ENCODE measurements at regions not wholly inside any gene's neighbourhood (a gene's known extent, or its start where the extent isn't known, plus 50 kb on each side); places are given as distances from the start of the nearest gene placed in this dataset.

DNA sequence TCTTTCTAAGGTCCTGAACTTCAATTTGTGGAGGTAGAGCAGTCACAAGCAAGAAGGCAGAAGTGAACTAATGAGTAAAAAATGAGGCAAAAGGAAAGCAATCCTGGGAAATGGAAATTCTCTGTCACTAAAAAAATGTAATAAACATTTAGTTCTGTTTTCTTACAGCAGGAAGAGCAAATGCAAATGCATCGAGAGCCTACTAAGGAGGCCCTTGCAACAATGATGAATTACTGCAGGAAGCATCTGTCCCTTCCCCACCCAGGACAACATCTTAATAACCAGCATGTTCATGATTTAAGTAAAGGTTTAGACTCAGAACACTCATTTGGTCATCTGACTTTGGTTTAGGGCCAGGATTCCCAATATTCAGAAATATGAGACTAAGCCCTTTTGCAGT lies 341.4 kb upstream of the NOCT start:
- no peak for DNase-seq (ENCODE audit: low spot score)
- no peak overlapping the region for H3K4me3 ChIP-seq (ENCODE audit: severe bottlenecking)
- no peaks in the 10 kb centered on the region for H3K27me3 ChIP-seq (ENCODE audit: insufficient read depth, poor library complexity, severe bottlenecking)
- no peaks in the 10 kb centered on the region for H3K4me1 ChIP-seq (ENCODE audit: insufficient read depth, poor library complexity, severe bottlenecking)
- TF ChIP-seq, protein P1, sequence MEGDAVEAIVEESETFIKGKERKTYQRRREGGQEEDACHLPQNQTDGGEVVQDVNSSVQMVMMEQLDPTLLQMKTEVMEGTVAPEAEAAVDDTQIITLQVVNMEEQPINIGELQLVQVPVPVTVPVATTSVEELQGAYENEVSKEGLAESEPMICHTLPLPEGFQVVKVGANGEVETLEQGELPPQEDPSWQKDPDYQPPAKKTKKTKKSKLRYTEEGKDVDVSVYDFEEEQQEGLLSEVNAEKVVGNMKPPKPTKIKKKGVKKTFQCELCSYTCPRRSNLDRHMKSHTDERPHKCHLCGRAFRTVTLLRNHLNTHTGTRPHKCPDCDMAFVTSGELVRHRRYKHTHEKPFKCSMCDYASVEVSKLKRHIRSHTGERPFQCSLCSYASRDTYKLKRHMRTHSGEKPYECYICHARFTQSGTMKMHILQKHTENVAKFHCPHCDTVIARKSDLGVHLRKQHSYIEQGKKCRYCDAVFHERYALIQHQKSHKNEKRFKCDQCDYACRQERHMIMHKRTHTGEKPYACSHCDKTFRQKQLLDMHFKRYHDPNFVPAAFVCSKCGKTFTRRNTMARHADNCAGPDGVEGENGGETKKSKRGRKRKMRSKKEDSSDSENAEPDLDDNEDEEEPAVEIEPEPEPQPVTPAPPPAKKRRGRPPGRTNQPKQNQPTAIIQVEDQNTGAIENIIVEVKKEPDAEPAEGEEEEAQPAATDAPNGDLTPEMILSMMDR (IDR thresholded peaks at IDR 0.05; ENCODE audit: poor library complexity, severe bottlenecking) = no peak
- H3K27ac ChIP-seq (ENCODE audit: poor library complexity, severe bottlenecking) = no peak overlapping the region
- no peaks in the 10 kb centered on the region for H3K36me3 ChIP-seq (ENCODE audit: low read depth)
- H3K9me3 ChIP-seq (ENCODE audit: severe bottlenecking) = no peaks in the 10 kb centered on the region
- no peak for ATAC-seq (ENCODE audit: low read depth)

DNA sequence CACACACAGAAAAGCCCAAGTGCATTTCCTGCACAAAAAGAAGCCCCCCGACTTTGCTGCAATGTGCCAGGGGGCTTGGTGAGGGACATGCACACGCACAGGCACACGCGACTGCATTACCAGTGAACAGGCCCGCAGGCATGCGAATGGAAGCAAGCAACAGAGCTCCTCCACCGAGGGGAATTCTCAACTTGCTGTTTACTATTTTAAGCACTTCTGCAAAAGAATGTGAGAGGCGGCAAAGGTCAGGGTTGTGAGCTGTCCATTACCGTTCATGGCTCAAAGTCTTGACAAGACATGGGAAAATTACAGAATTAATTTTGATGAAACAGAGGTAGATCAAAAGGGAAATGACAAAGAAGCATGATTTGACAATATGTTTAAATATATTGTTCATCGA lies 342.5 kb upstream of the NOCT start:
- Histone ChIP-seq H3K27me3 (ENCODE audit: insufficient read depth, poor library complexity, severe bottlenecking) (no peaks in the 10 kb centered on the region), H3K36me3 (ENCODE audit: low read depth) (no peaks in the 10 kb centered on the region), H3K9me3 (ENCODE audit: severe bottlenecking) (no peaks in the 10 kb centered on the region), H3K27ac (ENCODE audit: poor library complexity, severe bottlenecking) (no peak overlapping the region), H3K4me3 (ENCODE audit: severe bottlenecking) (no peak overlapping the region), H3K4me1 (ENCODE audit: insufficient read depth, poor library complexity, severe bottlenecking) (no peaks in the 10 kb centered on the region)
- no peak for ATAC-seq (ENCODE audit: low read depth)
- no peak for DNase-seq (ENCODE audit: low spot score)
- TF ChIP-seq, protein P1 (IDR thresholded peaks at IDR 0.05; ENCODE audit: poor library complexity, severe bottlenecking) = no peak

DNA sequence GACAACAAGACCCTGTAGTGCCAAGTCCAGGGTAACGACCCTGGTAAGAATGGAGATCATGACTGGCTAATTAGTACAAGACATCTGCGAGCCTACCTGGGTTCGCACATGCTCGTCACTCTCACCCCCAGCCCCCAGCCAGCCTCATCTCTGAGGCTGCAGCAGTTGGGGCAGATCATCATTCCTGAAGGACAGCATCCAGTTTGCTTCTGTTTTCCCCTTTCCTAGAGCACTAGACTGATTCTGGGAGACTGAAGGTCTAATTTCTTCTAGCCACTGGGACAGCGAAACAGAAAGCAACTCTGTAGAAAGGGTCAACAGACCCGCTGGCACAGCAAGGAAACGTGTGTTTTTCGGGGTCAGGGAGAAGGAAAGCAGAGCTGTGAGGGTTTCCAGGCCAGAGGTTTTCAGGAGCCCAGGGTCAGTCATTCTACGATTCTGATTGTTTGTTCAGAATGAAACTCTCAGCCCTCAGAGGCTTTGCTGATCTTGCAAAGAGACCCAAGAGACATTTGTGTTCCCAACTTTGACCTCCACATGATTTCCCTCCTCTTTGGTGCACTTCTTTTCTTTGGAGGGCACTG lies 343.1 kb upstream of the NOCT start:
- no peak for DNase-seq (ENCODE audit: low spot score)
- TF ChIP-seq, protein P1 (IDR thresholded peaks at IDR 0.05; ENCODE audit: poor library complexity, severe bottlenecking) = no peak
- Histone ChIP-seq H3K4me3 (ENCODE audit: severe bottlenecking) (no peak overlapping the region), H3K36me3 (ENCODE audit: low read depth) (no peaks in the 10 kb centered on the region), H3K4me1 (ENCODE audit: insufficient read depth, poor library complexity, severe bottlenecking) (no peaks in the 10 kb centered on the region), H3K27me3 (ENCODE audit: insufficient read depth, poor library complexity, severe bottlenecking) (no peaks in the 10 kb centered on the region), H3K27ac (ENCODE audit: poor library complexity, severe bottlenecking) (no peak overlapping the region), H3K9me3 (ENCODE audit: severe bottlenecking) (no peaks in the 10 kb centered on the region)
- no peak for ATAC-seq (ENCODE audit: low read depth)

DNA sequence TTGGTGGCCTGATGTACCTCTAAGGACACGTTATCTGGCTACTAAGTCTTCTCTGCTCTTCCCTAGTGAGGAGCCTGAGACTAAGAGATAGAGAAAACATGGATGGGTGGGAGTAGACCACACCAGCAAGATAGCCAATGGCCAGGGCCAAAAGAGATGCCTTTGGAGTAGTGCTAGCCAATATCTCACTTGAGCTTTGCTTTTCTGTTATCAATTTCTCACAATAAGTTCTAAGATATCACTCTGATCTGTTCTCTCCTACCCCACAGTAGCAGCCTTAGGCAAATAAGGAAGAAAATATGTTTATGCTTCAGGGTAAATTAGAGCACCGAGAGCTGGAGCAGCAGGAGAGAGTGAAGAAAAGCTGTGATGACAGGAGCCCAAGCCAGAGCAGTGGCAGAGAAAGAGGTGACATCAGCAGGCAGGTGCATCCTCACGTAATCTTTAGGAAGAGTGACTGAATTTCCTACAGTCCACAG lies 343.9 kb upstream of the NOCT start:
- no peaks in the 10 kb centered on the region for H3K9me3 ChIP-seq (ENCODE audit: severe bottlenecking)
- no peaks in the 10 kb centered on the region for H3K4me1 ChIP-seq (ENCODE audit: insufficient read depth, poor library complexity, severe bottlenecking)
- ATAC-seq (ENCODE audit: low read depth) (no peak), DNase-seq (ENCODE audit: low spot score) (no peak)
- H3K36me3 ChIP-seq (ENCODE audit: low read depth) = no peaks in the 10 kb centered on the region
- no peak overlapping the region for H3K4me3 ChIP-seq (ENCODE audit: severe bottlenecking)
- H3K27ac ChIP-seq (ENCODE audit: poor library complexity, severe bottlenecking) = no peak overlapping the region
- TF ChIP-seq, protein P1 (IDR thresholded peaks at IDR 0.05; ENCODE audit: poor library complexity, severe bottlenecking) = no peak
- H3K27me3 ChIP-seq (ENCODE audit: insufficient read depth, poor library complexity, severe bottlenecking) = no peaks in the 10 kb centered on the region

DNA sequence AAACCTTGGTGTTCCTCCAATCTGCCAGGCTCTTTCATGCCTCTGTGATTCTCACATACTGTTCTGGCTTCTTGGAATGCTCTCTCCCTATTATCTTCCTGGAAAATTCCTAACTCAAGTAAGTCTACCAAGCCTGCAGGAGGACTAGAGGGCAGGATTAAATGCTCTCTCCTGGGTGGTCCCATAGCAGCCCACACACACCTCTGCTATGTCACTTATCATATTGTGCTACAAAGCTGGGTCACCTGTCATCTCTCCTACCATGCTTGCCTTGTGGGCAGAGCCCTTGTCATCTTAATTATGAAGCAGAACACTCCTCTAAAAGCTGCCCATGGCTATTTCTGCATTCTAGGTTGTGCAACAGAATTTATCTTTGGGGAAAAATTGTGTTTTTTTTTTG lies 344.5 kb upstream of the NOCT start:
- Histone ChIP-seq H3K4me1 (ENCODE audit: insufficient read depth, poor library complexity, severe bottlenecking) (no peaks in the 10 kb centered on the region), H3K27ac (ENCODE audit: poor library complexity, severe bottlenecking) (no peak overlapping the region), H3K4me3 (ENCODE audit: severe bottlenecking) (no peak overlapping the region), H3K36me3 (ENCODE audit: low read depth) (no peaks in the 10 kb centered on the region), H3K27me3 (ENCODE audit: insufficient read depth, poor library complexity, severe bottlenecking) (no peaks in the 10 kb centered on the region), H3K9me3 (ENCODE audit: severe bottlenecking) (no peaks in the 10 kb centered on the region)
- DNase-seq (ENCODE audit: low spot score) (no peak), ATAC-seq (ENCODE audit: low read depth) (no peak)
- TF ChIP-seq, protein P1 (IDR thresholded peaks at IDR 0.05; ENCODE audit: poor library complexity, severe bottlenecking) = no peak
